Calu3 (cell line): ENCODE measurements at regions not wholly inside any gene's neighbourhood (a gene's known extent, or its start where the extent isn't known, plus 50 kb on each side); places are given as distances from the start of the nearest gene placed in this dataset.

Experiments
- BruUV-seq: library from RNA; stranded (reverse); fragments of 400-500 nt; replicated peaks from 2 replicates; lab custom pipeline; 2021; lab: Mats Ljungman, UMichigan
- CTCF ChIA-PET: fragments of 300-600 bp; sonication (Branson Sonifier 250); formaldehyde crosslinking; loops from one replicate; lab custom pipeline; 2022; ENCODE audit warnings: antibody characterized with exemption; lab: Charles Lee
- DNase-seq: peaks from one replicate; pipeline ENCODE4 v3.0.0; 2022
- H3K27ac Mint-ChIP-seq: one replicate; pipeline ENCODE4 v1.8.0; 2022; ENCODE audit warnings: mixed read lengths; ENCODE audit not compliant: unreplicated experiment
- H3K27me3 Mint-ChIP-seq: one replicate; pipeline ENCODE4 v1.8.0; 2022; ENCODE audit warnings: mixed read lengths; ENCODE audit not compliant: unreplicated experiment
- H3K36me3 Mint-ChIP-seq: one replicate; pipeline ENCODE4 v1.8.0; 2022; ENCODE audit warnings: mild to moderate bottlenecking, moderate library complexity, mixed read lengths; ENCODE audit not compliant: insufficient read depth, unreplicated experiment
- H3K4me1 Mint-ChIP-seq: one replicate; pipeline ENCODE4 v1.8.0; 2022; ENCODE audit warnings: mild to moderate bottlenecking, low read depth, mixed read lengths; ENCODE audit not compliant: unreplicated experiment
- H3K4me3 Mint-ChIP-seq: one replicate; pipeline ENCODE4 v1.8.0; 2022; ENCODE audit warnings: mild to moderate bottlenecking, low read depth, moderate library complexity, mixed read lengths; ENCODE audit not compliant: unreplicated experiment
- H3K9me3 Mint-ChIP-seq: one replicate; pipeline ENCODE4 v1.8.0; 2022; ENCODE audit warnings: low read depth, mixed read lengths; ENCODE audit not compliant: unreplicated experiment
- intact Hi-C: fragments of 100-400 bp; cut with micrococcal nuclease; formaldehyde crosslinking; loops from one replicate; pipeline ENCODE4 v1.10.0; 2022; ENCODE audit not compliant: unreplicated experiment
- TF ChIP-seq, protein P1 (sequence below): fragments of 200-600 bp; IDR thresholded peaks from one replicate; pipeline ENCODE4 v1.8.0; 2022; ENCODE audit warnings: antibody characterized with exemption; ENCODE audit not compliant: unreplicated experiment

DNA sequence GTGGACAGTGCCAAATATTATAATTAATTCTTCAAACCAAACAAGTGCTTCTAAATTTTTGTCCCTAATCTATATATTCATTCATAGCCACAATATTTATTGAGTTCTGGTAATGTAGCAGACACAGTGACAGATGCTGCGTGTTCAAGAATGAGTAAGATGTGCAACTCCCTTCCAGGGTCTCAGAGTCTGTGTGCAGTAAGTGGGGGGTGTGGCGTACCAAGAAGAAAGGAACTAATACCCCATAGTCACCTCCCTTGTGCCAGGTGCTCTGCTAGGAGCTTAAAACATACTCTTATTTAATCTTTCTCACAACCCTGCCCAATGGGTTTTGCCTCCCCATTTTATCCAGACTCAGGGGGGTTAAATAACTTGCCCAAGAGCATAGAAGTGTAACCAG lies 358.7 kb downstream of the BARHL2 start:
- no peak for DNase-seq
- Mint-ChIP-seq H3K4me3 (no peak overlapping the region), H3K27ac (no peak overlapping the region), H3K36me3 (no peaks in the 10 kb centered on the region), H3K4me1 (no peaks in the 10 kb centered on the region), H3K27me3 (peaks cover 52% of the 10 kb centered on the region), H3K9me3 (no peaks in the 10 kb centered on the region)
- no TSS peak for BruUV-seq
- CTCF ChIA-PET, result no interaction called here
- TF ChIP-seq, protein P1, sequence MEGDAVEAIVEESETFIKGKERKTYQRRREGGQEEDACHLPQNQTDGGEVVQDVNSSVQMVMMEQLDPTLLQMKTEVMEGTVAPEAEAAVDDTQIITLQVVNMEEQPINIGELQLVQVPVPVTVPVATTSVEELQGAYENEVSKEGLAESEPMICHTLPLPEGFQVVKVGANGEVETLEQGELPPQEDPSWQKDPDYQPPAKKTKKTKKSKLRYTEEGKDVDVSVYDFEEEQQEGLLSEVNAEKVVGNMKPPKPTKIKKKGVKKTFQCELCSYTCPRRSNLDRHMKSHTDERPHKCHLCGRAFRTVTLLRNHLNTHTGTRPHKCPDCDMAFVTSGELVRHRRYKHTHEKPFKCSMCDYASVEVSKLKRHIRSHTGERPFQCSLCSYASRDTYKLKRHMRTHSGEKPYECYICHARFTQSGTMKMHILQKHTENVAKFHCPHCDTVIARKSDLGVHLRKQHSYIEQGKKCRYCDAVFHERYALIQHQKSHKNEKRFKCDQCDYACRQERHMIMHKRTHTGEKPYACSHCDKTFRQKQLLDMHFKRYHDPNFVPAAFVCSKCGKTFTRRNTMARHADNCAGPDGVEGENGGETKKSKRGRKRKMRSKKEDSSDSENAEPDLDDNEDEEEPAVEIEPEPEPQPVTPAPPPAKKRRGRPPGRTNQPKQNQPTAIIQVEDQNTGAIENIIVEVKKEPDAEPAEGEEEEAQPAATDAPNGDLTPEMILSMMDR, result no peak
- intact Hi-C loops, result loop anchor here (5.0 kb wide), 1 partner anchor 131 kb away; no protein-coding TSS in a partner anchor

DNA sequence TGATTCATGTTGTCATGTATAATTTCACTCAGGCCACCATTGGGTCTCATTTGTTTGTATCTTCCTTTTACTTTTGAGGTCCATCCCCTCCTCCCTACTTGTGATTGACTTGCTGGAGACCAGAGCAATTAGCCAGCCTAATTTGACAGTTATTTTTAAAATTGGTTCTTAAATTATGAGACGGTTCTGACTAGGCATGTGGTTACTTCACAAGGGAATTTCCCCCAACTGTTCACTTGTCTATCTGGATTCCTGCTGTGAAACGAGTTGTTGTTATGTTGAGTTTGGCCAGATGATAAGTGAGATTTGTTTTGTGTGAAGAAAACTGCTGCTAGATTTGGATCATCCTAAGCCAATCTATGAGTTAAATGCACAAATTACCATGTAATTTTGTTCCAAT lies 359.1 kb downstream of the BARHL2 start:
- Mint-ChIP-seq H3K9me3 (no peaks in the 10 kb centered on the region), H3K27me3 (peaks cover 47% of the 10 kb centered on the region), H3K4me3 (no peak overlapping the region), H3K27ac (no peak overlapping the region), H3K4me1 (no peaks in the 10 kb centered on the region), H3K36me3 (no peaks in the 10 kb centered on the region)
- intact Hi-C loops, result loop anchor here (5.0 kb wide), 1 partner anchor 131 kb away; no protein-coding TSS in a partner anchor
- DNase-seq, result no peak
- no TSS peak for BruUV-seq
- CTCF ChIA-PET, result no interaction called here
- TF ChIP-seq, protein P1, result no peak

DNA sequence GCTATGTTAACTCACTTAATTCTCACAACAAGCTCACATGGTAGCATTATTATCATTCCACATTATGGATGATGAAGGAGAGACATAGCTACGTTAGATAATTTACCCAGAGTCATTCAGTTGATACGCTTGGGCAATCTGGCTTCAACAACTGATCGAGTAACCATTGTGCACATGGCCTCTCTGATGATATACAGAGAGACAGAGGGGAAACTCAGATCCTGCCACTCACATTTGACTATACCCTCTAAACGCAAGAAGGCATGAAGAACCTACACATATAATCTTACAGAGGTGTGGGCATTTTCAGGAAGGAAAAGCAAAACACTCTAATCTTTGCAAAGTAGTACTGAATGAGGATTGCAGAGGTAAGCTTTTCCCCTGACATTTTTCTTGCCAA lies 360.1 kb downstream of the BARHL2 start:
- intact Hi-C loops, result loop anchor here (5.0 kb wide), 1 partner anchor 130 kb away; no protein-coding TSS in a partner anchor
- H3K36me3 Mint-ChIP-seq, result no peaks in the 10 kb centered on the region
- H3K27me3 Mint-ChIP-seq, result peaks cover 41% of the 10 kb centered on the region
- BruUV-seq, result no TSS peak
- DNase-seq, result no peak
- CTCF ChIA-PET, result no interaction called here
- no peaks in the 10 kb centered on the region for H3K9me3 Mint-ChIP-seq
- TF ChIP-seq, protein P1, result no peak
- no peak overlapping the region for H3K27ac Mint-ChIP-seq
- no peaks in the 10 kb centered on the region for H3K4me1 Mint-ChIP-seq
- no peak overlapping the region for H3K4me3 Mint-ChIP-seq

DNA sequence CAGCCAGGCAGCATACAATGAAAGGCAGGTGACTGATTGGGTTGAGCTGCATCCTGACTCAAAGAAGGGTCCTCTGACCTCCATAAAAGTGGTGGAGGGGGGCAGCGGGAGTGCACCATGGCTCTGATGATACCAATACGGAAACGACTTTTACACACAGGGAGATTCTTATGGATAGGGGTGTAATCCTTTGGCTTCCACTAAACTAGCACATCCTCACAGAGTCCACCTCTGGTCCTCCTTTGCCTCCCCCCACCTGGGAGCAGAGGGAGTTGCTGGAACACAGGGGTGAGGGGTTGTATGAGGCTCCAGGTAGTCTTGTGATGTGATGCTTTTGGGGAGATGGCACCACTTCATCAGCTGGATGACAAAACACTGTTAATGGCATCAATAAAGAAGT lies 361.0 kb downstream of the BARHL2 start:
- CTCF ChIA-PET, result no interaction called here
- Mint-ChIP-seq H3K27me3 (peaks cover 39% of the 10 kb centered on the region), H3K4me3 (no peak overlapping the region), H3K4me1 (no peaks in the 10 kb centered on the region), H3K36me3 (no peaks in the 10 kb centered on the region), H3K27ac (no peak overlapping the region), H3K9me3 (no peaks in the 10 kb centered on the region)
- no TSS peak for BruUV-seq
- TF ChIP-seq, protein P1, result no peak
- no peak for DNase-seq
- intact Hi-C loops, result loop anchor here (5.0 kb wide), 1 partner anchor 129 kb away; no protein-coding TSS in a partner anchor
